ENCODE measurements at regions not wholly inside any gene's neighbourhood (a gene's known extent, or its start where the extent isn't known, plus 50 kb on each side); places are given as distances from the start of the nearest gene placed in this dataset.

- DNase-seq, result no peak
Measured at GRCh38 chr13:111517641-111518010, 197.2 kb downstream of the TEX29 start.

DNA sequence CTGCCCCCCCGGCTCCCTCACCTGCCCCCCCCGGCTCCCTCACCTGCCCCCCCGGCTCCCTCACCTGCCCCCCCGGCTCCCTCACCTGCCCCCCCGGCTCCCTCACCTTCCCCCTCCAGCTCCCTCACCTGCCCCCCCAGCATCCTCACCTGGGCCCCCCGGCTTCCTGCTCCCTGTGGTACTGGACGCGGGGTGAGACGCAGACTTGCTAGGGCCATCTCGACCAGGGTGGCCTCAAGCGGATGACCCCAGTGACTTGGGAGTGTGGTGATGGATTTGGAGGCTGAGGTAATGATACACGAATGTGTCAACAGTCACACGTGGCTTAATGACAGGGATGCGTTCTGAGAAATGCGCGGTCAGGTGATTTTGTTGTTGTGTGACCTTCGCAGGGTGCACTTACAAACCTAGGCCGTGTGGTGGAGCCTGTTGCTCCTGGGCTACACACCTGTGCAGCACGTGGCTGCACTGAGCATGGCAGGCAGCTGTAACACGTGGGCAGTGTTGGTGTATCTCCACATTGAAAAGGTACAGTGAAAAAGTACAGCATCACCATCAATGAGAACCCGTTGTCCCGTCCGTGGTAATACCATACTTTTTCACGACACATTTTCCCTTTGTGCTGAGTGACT is 197.8 kb downstream of the TEX29 start:
- no peak for DNase-seq

DNA sequence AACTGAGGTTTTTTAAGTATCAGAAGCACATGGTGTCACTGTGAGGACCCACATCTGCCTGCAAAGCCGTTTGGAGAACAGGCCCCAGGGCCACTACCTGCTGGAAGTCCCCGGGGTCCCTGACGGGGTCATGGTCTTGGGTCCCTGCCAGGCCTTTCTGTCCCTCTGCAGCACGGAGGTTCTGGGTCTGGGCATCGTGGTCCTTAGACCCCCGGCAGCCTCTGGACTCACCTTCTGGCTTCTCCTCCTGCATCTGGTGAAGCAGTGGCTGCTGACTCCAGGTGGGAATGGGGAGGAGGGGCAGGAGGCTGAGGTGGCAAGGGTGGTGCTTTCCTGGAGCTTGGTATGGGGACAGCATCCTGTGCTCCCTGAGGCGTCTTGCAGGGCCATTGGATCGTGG is 198.6 kb downstream of the TEX29 start:
- no peak for DNase-seq

- no peak for DNase-seq
Measured at GRCh38 chr13:111519490-111520170, 199.2 kb downstream of the TEX29 start.

DNA sequence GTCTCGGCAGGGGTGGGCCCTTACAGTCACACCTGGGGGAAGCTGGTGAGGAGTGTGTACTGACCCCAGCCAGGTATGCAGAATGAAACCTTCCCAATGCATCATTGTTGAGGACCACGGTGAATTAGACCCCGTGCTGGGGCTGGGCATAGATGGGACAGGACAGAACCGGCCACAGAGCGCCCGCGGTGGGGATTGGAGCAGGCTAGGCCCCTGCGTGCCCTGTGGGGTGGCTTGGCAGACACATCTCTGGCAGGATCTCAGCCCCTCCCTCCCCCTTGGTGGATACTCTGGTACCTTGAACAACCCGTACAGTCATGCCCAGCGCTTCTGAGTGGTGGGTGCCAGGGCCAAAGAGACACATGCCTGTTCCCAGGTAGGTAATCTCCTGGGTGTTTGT is 200.6 kb downstream of the TEX29 start:
- no peak for DNase-seq

- no peak for DNase-seq
Measured at GRCh38 chr13:111521691-111522229, 201.3 kb downstream of the TEX29 start.

GRCh38 chr13:111525320-111526118 is 205.1 kb downstream of the TEX29 start:
- no peak for DNase-seq

DNA sequence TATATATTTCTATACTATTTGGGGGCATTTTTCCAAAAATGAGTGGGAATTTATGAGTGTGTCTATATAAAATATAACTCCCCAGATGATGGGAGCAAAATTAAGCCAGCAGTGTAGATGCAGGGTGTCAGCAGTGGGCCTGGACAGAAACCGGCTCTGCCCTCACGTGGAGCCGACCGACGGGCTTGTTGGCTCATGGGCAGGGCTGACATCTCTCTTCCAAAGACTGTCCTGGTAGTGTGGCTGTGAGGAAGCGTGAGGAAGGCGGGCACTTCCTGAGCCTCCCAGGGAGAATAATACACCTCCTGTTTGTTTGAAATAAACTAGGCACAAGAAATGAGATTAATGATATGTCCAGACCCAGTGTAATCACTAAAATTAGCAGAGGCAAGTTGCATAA is 206.5 kb downstream of the TEX29 start:
- no peak for DNase-seq

- DNase-seq, result no peak
Measured at GRCh38 chr13:111527614-111528229, 207.3 kb downstream of the TEX29 start.

DNA sequence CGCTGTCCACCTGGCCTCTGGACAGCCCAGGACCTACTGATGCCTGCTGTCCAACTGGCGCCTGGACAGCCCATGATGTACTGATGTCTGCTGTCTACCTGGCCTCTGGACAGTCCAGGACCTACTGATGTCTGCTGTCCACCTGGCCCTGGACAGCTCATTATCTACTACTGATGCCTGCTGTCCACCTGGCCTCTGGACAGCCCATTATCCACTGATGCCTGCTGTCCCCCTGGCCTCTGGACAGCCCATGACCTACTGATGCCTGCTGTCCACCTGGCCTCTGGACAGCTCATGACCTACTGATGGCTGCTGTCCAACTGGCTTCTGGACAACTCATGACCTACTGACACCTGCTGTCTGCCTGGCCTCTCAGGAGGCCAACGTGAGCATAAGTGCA is 208.1 kb downstream of the TEX29 start:
- no peak for DNase-seq

DNA sequence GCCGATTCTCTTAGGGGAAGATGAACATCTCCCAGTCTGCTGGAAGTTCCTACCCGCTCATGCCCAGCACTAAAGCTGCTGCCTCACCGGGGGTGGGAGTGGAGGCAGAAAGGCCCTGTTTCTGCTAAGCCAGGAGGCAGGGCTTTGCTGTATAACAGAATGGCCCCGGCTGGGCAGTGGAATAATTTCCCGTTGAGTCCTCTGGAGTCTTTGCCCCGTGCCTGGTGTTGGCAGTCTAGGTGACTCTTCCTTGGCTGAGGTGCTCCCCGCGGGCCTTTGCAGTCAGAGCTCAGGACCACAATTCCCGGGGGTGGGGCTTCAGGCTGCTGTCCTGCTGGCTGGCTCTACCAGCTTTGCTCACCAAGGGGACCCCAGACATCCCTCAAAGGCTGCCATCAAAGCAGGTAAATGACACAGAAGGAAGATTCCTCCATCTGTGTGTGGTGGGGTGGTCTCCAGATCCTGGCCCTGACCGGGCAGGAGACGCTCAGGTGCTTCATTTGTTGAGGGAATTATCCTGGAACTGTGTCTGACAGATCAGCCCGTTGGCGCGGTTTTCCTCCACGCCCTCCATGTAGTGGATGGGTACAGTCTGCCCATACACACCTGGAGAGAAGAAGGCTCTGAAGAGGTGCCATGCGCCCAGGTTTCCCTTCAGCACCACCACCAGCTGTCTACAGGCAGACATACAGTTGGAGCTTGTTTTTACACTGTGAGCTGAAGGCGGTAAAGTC is 209.9 kb downstream of the TEX29 start:
- DNase-seq, result no peak

- DNase-seq, result peak; percentile 26
Measured at GRCh38 chr13:111531505-111531904, 211.1 kb downstream of the TEX29 start.

GRCh38 chr13:111532111-111532510 is 211.7 kb downstream of the TEX29 start:
- DNase-seq, result no peak

GRCh38 chr13:111533900-111534683 is 213.7 kb downstream of the TEX29 start:
- DNase-seq, result no peak

DNA sequence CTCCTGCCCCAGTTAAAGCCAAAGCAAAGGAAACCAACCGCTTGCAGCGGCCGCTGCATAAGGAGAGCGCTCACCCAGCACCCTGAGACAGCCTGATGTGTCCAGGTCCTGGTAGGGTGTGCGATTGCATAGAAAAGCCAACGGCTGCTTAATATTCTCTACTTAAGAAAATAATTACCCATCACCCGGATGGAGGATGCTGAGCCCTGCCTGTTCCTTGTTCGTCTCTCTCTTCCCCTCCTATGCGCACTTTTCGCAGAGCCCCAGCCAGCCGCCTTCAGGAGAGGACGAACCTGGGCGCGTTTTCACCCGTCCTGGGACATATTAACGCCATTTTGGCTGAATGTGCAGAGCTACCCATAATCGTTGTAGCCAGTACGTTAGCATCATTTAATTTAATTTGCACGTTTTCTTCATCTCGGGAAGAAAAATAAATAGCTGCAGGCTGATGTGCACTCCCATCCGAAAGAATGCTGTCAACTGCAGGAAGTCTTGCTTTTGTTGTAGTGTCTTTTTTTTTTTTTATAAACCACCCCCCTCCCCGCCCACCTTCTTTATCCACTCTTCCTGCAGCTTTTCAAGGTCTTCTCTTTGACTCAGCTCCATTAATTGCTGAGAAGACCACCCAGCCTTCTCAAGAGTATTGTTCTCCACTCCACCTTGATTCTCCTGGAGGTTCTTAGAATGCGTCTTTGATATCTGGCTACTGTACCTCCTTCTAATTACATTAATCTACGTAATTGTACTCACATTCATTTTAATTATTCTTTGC is 214.5 kb downstream of the TEX29 start:
- DNase-seq, result no peak

DNA sequence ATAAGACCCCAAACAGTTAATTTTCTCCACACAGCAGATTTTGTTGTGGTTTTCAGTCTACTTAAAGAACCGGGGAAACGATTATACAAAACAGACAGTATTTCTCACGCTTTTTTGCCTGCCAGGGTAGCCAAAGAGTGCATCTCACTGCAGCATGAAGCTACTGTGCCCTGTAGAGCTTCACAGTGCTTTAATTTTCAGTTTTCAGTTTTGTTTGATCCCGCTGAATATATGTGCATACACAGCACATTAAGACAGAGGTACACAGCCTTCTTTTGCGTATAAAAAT is 215.0 kb downstream of the TEX29 start:
- DNase-seq, result no peak

DNA sequence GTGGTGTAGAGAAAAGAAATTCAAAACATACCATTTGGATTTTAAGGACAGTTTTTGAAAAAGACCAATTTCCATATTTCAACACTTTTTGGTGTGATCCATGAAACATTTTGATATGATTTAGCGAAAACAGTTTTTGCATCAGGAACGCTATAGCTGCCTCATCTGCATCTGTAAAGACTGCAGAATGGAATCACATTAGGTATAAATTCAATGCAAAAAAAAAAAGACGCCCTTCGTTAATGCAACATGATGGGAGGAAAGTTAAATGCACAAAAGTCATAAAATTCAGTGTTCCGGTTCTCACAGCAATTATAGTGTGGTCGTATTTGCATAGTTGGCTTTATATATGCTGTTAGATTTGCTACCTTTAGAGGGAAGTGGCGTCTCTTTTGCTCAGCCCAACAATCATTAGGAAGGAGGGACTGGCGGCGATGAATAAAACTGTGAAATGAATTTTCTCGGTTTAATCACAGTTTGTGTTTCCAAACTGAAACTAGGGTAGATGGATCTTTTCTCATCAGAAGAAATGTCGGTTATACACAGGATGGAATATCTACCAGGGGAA is 215.7 kb downstream of the TEX29 start:
- DNase-seq, result no peak

GRCh38 chr13:111537115-111537728 is 216.8 kb downstream of the TEX29 start:
- no peak for DNase-seq

- DNase-seq, result no peak
Measured at GRCh38 chr13:111537843-111538499, 217.5 kb downstream of the TEX29 start.

DNA sequence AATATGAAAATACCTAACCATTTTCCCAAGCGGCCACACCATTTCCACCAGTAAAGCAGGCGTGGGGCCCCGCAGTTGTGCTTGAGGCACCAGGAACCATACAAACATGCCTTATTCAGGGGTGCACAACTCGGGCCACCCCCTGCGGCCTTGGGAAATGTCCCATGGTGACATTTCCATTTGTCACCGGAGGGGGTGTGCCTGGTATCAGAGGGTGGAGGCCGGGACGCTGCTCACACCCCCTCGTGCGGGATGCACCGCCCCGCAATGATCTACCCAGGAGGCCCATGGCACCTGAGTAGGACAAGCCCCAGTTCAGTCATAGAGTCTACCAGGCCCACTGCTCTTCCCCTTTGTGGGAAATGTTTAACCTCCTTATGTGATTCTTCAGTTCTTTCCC is 218.8 kb downstream of the TEX29 start:
- no peak for DNase-seq
